ENCODE measurements at regions not wholly inside any gene's neighbourhood (a gene's known extent, or its start where the extent isn't known, plus 50 kb on each side); places are given as distances from the start of the nearest gene placed in this dataset.

GRCh38 chr3:6540981-6541380, 319.9 kb upstream of the GRM7 start:
- H3K4me3 ChIP-seq (ENCODE audit: low read length in 2 of 2), result no peak overlapping the region
- WGBS, result 89% methylated on average over 6 of the region's 6 CpGs

GRCh38 chr3:6542795-6543194, 318.1 kb upstream of the GRM7 start:
- 97% methylated on average over 3 of the region's 3 CpGs for WGBS
- Histone ChIP-seq H3K36me3 (ENCODE audit: control insufficient read depth in 2 of 2, insufficient read depth in 2 of 2, low read length in 1 of 2) (no peaks in the 10 kb centered on the region), H3K27me3 (ENCODE audit: control insufficient read depth in 2 of 2, insufficient read depth in 1 of 2, low read length in 1 of 2) (no peaks in the 10 kb centered on the region), H3K4me3 (ENCODE audit: low read length in 2 of 2) (no peak overlapping the region), H3K4me1 (ENCODE audit: control insufficient read depth in 2 of 2, insufficient read depth in 2 of 2, low read length in 2 of 2) (peaks cover 0 to 14% of the 10 kb centered on the region in 2 donors), H3K9me3 (ENCODE audit: control insufficient read depth in 2 of 2, insufficient read depth in 1 of 2, low read length in 1 of 2) (peaks cover 0 to 14% of the 10 kb centered on the region in 2 donors), H3K27ac (ENCODE audit: low read depth in 1 of 2, low read length in 1 of 2) (no peak overlapping the region)
- peak in 1 of 9 donors; percentile 26 for DNase-seq (ENCODE audit: low read depth in 6 of 9, low spot score in 9 of 9)

More at GRCh38 chr3:6540981-6541380, 319.9 kb upstream of the GRM7 start:
- DNase-seq (ENCODE audit: low read depth in 6 of 9, low spot score in 9 of 9), result peak in 3 of 9 donors; percentile 4 to 42 (median 21)
- Histone ChIP-seq H3K27me3 (ENCODE audit: control insufficient read depth in 2 of 2, insufficient read depth in 1 of 2, low read length in 1 of 2) (no peaks in the 10 kb centered on the region), H3K9me3 (ENCODE audit: control insufficient read depth in 2 of 2, insufficient read depth in 1 of 2, low read length in 1 of 2) (peaks cover 0 to 14% of the 10 kb centered on the region in 2 donors), H3K27ac (ENCODE audit: low read depth in 1 of 2, low read length in 1 of 2) (no peak overlapping the region), H3K36me3 (ENCODE audit: control insufficient read depth in 2 of 2, insufficient read depth in 2 of 2, low read length in 1 of 2) (no peaks in the 10 kb centered on the region), H3K4me1 (ENCODE audit: control insufficient read depth in 2 of 2, insufficient read depth in 2 of 2, low read length in 2 of 2) (peaks cover 0 to 14% of the 10 kb centered on the region in 2 donors)

DNA sequence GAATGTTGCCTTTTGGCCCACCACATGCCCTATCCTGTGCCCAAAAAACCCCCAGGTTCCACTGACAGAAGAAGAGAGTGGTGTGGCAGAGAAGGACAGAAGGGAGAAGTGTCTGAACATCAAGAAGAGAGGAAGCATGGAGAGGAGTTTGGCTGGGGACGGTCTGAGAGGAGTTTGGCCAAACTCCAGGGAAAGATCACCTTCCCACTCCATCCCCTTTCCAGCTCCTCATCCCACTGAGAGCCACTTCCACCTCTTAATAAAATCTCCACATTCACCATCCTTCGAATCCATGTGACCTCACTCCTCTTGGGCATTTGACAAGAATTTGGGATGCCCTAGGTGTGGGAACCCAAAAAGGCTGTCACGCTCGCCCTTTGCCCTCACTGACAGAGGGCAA, 311.6 kb upstream of the GRM7 start:
- WGBS, result 95% methylated on average over 4 of the region's 4 CpGs
- H3K27me3 ChIP-seq (ENCODE audit: control insufficient read depth in 2 of 2, insufficient read depth in 1 of 2, low read length in 1 of 2), result no peaks in the 10 kb centered on the region
- H3K4me3 ChIP-seq (ENCODE audit: low read length in 2 of 2), result no peak overlapping the region
- H3K4me1 ChIP-seq (ENCODE audit: control insufficient read depth in 2 of 2, insufficient read depth in 2 of 2, low read length in 2 of 2), result no peaks in the 10 kb centered on the region
- DNase-seq (ENCODE audit: low read depth in 6 of 9, low spot score in 9 of 9), result no peak
- H3K27ac ChIP-seq (ENCODE audit: low read depth in 1 of 2, low read length in 1 of 2), result no peak overlapping the region
- H3K9me3 ChIP-seq (ENCODE audit: control insufficient read depth in 2 of 2, insufficient read depth in 1 of 2, low read length in 1 of 2), result peaks cover 0 to 9% of the 10 kb centered on the region in 2 donors
- no peaks in the 10 kb centered on the region for H3K36me3 ChIP-seq (ENCODE audit: control insufficient read depth in 2 of 2, insufficient read depth in 2 of 2, low read length in 1 of 2)

- Histone ChIP-seq H3K4me1 (ENCODE audit: control insufficient read depth in 2 of 2, insufficient read depth in 2 of 2, low read length in 2 of 2) (no peaks in the 10 kb centered on the region), H3K4me3 (ENCODE audit: low read length in 2 of 2) (no peak overlapping the region), H3K9me3 (ENCODE audit: control insufficient read depth in 2 of 2, insufficient read depth in 1 of 2, low read length in 1 of 2) (peaks cover 0 to 9% of the 10 kb centered on the region in 2 donors), H3K27ac (ENCODE audit: low read depth in 1 of 2, low read length in 1 of 2) (no peak overlapping the region), H3K36me3 (ENCODE audit: control insufficient read depth in 2 of 2, insufficient read depth in 2 of 2, low read length in 1 of 2) (no peaks in the 10 kb centered on the region), H3K27me3 (ENCODE audit: control insufficient read depth in 2 of 2, insufficient read depth in 1 of 2, low read length in 1 of 2) (no peaks in the 10 kb centered on the region)
- DNase-seq (ENCODE audit: low read depth in 6 of 9, low spot score in 9 of 9), result no peak
- 89% methylated on average over 2 of the region's 2 CpGs for WGBS
These were observed 309.8 kb upstream of the GRM7 start for GRCh38 chr3:6551165-6551564.

DNA sequence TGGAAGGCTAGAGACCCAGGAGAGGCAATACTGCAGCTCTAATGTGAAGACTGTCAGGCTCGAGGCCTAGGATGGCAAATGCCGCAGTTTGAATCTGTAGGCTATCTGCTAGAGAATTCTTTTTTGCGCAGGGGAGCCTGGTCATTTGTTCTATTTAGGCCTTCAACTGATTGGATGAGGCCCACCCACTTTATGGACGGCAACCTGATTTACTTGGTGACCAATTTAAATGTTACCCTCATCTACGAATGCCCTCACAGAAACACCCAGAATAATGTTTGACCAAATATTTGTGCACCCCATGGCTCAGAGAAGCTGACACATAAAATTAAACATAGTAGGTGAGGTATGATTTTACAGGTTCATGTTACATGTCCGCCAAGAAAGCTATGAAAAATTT, 300.7 kb upstream of the GRM7 start:
- no peak overlapping the region for H3K27ac ChIP-seq (ENCODE audit: low read depth in 1 of 2, low read length in 1 of 2)
- H3K27me3 ChIP-seq (ENCODE audit: control insufficient read depth in 2 of 2, insufficient read depth in 1 of 2, low read length in 1 of 2), result no peaks in the 10 kb centered on the region
- H3K9me3 ChIP-seq (ENCODE audit: control insufficient read depth in 2 of 2, insufficient read depth in 1 of 2, low read length in 1 of 2), result no peaks in the 10 kb centered on the region
- DNase-seq (ENCODE audit: low read depth in 6 of 9, low spot score in 9 of 9), result no peak
- H3K4me1 ChIP-seq (ENCODE audit: control insufficient read depth in 2 of 2, insufficient read depth in 2 of 2, low read length in 2 of 2), result no peaks in the 10 kb centered on the region
- no peak overlapping the region for H3K4me3 ChIP-seq (ENCODE audit: low read length in 2 of 2)
- no peaks in the 10 kb centered on the region for H3K36me3 ChIP-seq (ENCODE audit: control insufficient read depth in 2 of 2, insufficient read depth in 2 of 2, low read length in 1 of 2)
- 96% methylated on average over 6 of the region's 6 CpGs for WGBS

DNA sequence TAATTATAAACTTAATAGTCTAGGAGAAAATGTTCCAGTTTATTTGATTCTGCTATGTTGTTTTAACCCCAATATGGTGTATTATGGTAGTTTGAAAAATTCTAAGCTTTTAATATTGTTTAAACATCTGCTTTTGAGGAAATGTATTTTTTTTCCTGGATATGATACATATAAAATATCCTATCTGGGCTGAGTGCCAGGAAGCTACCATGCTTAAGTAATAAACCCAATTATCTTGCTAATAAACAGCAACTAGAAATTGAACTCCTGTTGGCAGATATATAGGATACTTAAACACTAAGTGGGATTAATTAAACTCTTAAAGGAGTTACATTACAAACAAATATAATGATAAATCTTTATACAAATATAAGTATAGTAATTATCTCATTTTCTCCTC, 293.7 kb upstream of the GRM7 start:
- Histone ChIP-seq H3K9me3 (ENCODE audit: control insufficient read depth in 2 of 2, insufficient read depth in 1 of 2, low read length in 1 of 2) (no peaks in the 10 kb centered on the region), H3K27me3 (ENCODE audit: control insufficient read depth in 2 of 2, insufficient read depth in 1 of 2, low read length in 1 of 2) (no peaks in the 10 kb centered on the region), H3K4me1 (ENCODE audit: control insufficient read depth in 2 of 2, insufficient read depth in 2 of 2, low read length in 2 of 2) (no peaks in the 10 kb centered on the region), H3K36me3 (ENCODE audit: control insufficient read depth in 2 of 2, insufficient read depth in 2 of 2, low read length in 1 of 2) (no peaks in the 10 kb centered on the region), H3K4me3 (ENCODE audit: low read length in 2 of 2) (no peak overlapping the region), H3K27ac (ENCODE audit: low read depth in 1 of 2, low read length in 1 of 2) (no peak overlapping the region)
- DNase-seq (ENCODE audit: low read depth in 6 of 9, low spot score in 9 of 9), result no peak

- WGBS, result 90% methylated on average over 3 of the region's 3 CpGs
- DNase-seq (ENCODE audit: low read depth in 6 of 9, low spot score in 9 of 9), result no peak
- Histone ChIP-seq H3K27me3 (ENCODE audit: control insufficient read depth in 2 of 2, insufficient read depth in 1 of 2, low read length in 1 of 2) (no peaks in the 10 kb centered on the region), H3K4me1 (ENCODE audit: control insufficient read depth in 2 of 2, insufficient read depth in 2 of 2, low read length in 2 of 2) (no peaks in the 10 kb centered on the region), H3K9me3 (ENCODE audit: control insufficient read depth in 2 of 2, insufficient read depth in 1 of 2, low read length in 1 of 2) (no peaks in the 10 kb centered on the region), H3K27ac (ENCODE audit: low read depth in 1 of 2, low read length in 1 of 2) (no peak overlapping the region), H3K4me3 (ENCODE audit: low read length in 2 of 2) (no peak overlapping the region), H3K36me3 (ENCODE audit: control insufficient read depth in 2 of 2, insufficient read depth in 2 of 2, low read length in 1 of 2) (no peaks in the 10 kb centered on the region)
These were observed 291.9 kb upstream of the GRM7 start for GRCh38 chr3:6568999-6569493.

- Histone ChIP-seq H3K4me3 (ENCODE audit: low read length in 2 of 2) (no peak overlapping the region), H3K36me3 (ENCODE audit: control insufficient read depth in 2 of 2, insufficient read depth in 2 of 2, low read length in 1 of 2) (no peaks in the 10 kb centered on the region), H3K9me3 (ENCODE audit: control insufficient read depth in 2 of 2, insufficient read depth in 1 of 2, low read length in 1 of 2) (no peaks in the 10 kb centered on the region), H3K4me1 (ENCODE audit: control insufficient read depth in 2 of 2, insufficient read depth in 2 of 2, low read length in 2 of 2) (no peaks in the 10 kb centered on the region), H3K27me3 (ENCODE audit: control insufficient read depth in 2 of 2, insufficient read depth in 1 of 2, low read length in 1 of 2) (no peaks in the 10 kb centered on the region), H3K27ac (ENCODE audit: low read depth in 1 of 2, low read length in 1 of 2) (no peak overlapping the region)
- no peak for DNase-seq (ENCODE audit: low read depth in 6 of 9, low spot score in 9 of 9)
- WGBS, result 93% methylated on average over 3 of the region's 3 CpGs
These were observed 289.5 kb upstream of the GRM7 start for GRCh38 chr3:6571448-6571847.

GRCh38 chr3:6577584-6577983, 283.3 kb upstream of the GRM7 start:
- no peak for DNase-seq (ENCODE audit: low read depth in 6 of 9, low spot score in 9 of 9)

DNA sequence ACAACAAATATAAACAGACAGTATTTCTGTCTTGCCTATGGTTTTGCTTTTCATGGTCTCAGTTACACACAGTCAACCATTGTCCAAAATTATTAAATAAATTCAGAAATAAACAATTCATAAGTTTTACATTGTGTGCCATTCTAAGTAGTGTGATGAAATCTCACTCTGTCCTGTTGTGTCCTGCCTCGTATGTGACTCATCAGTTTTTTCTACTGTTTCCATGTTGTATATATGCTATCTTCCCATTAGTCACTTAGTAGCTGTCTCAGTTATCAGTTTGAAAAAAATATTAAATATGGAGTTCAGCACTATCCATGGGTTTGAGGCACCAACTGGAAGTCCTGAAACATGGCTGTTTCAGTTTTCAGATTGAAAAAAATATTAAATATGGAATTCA, 282.4 kb upstream of the GRM7 start:
- Histone ChIP-seq H3K27me3 (ENCODE audit: control insufficient read depth in 2 of 2, insufficient read depth in 1 of 2, low read length in 1 of 2) (no peaks in the 10 kb centered on the region), H3K27ac (ENCODE audit: low read depth in 1 of 2, low read length in 1 of 2) (no peak overlapping the region), H3K36me3 (ENCODE audit: control insufficient read depth in 2 of 2, insufficient read depth in 2 of 2, low read length in 1 of 2) (no peaks in the 10 kb centered on the region), H3K9me3 (ENCODE audit: control insufficient read depth in 2 of 2, insufficient read depth in 1 of 2, low read length in 1 of 2) (no peaks in the 10 kb centered on the region), H3K4me1 (ENCODE audit: control insufficient read depth in 2 of 2, insufficient read depth in 2 of 2, low read length in 2 of 2) (no peaks in the 10 kb centered on the region), H3K4me3 (ENCODE audit: low read length in 2 of 2) (no peak overlapping the region)
- no peak for DNase-seq (ENCODE audit: low read depth in 6 of 9, low spot score in 9 of 9)
- 95% methylated on average over 1 of the region's 1 CpG for WGBS

More at GRCh38 chr3:6577584-6577983, 283.3 kb upstream of the GRM7 start:
- Histone ChIP-seq H3K4me3 (ENCODE audit: low read length in 2 of 2) (no peak overlapping the region), H3K27me3 (ENCODE audit: control insufficient read depth in 2 of 2, insufficient read depth in 1 of 2, low read length in 1 of 2) (no peaks in the 10 kb centered on the region), H3K36me3 (ENCODE audit: control insufficient read depth in 2 of 2, insufficient read depth in 2 of 2, low read length in 1 of 2) (no peaks in the 10 kb centered on the region), H3K27ac (ENCODE audit: low read depth in 1 of 2, low read length in 1 of 2) (no peak overlapping the region), H3K4me1 (ENCODE audit: control insufficient read depth in 2 of 2, insufficient read depth in 2 of 2, low read length in 2 of 2) (no peaks in the 10 kb centered on the region), H3K9me3 (ENCODE audit: control insufficient read depth in 2 of 2, insufficient read depth in 1 of 2, low read length in 1 of 2) (no peaks in the 10 kb centered on the region)
